WERI-Rb-1 (cell line): ENCODE measurements at regions not wholly inside any gene's neighbourhood (a gene's known extent, or its start where the extent isn't known, plus 50 kb on each side); places are given as distances from the start of the nearest gene placed in this dataset.
"Not testable (repeated sequence)": the region's sequence is repeated elsewhere in the genome, so short reads cannot be mapped to it uniquely, and the experiment has no call there.

ENCODE experiments used
- DNase-seq: peaks from one replicate; pipeline ENCODE4 v3.0.0-alpha.2; 2020
- H3K27ac ChIP-seq: fragments of 250-450 bp; sonication (Bioruptor Pico); 2 replicates; pipeline ENCODE4 v1.5.1; 2020; ENCODE audit warnings: mild to moderate bottlenecking, moderate library complexity
- H3K27me3 ChIP-seq: fragments of 250-450 bp; sonication (Bioruptor Pico); 2 replicates; pipeline ENCODE4 v1.5.1; 2021; ENCODE audit warnings: mild to moderate bottlenecking, low read depth, moderate library complexity; ENCODE audit not compliant: insufficient read depth, severe bottlenecking
- H3K36me3 ChIP-seq: fragments of 250-450 bp; sonication (Bioruptor Pico); 2 replicates; pipeline ENCODE4 v1.5.1; 2020; ENCODE audit warnings: mild to moderate bottlenecking, moderate library complexity
- H3K4me3 ChIP-seq: 2 replicates; pipeline ENCODE4 v1.5.1; 2011; ENCODE audit warnings: low read depth, mild to moderate bottlenecking, control low read depth, low read length
- H3K9me3 ChIP-seq: fragments of 250-450 bp; sonication (Bioruptor Pico); 2 replicates; pipeline ENCODE4 v1.5.1; 2021; ENCODE audit warnings: mild to moderate bottlenecking, moderate library complexity; ENCODE audit not compliant: severe bottlenecking
- TF ChIP-seq, protein P1 (sequence below): IDR thresholded peaks from 2 replicates; pipeline ENCODE4 v1.5.1; 2011; ENCODE audit warnings: low read depth, mild to moderate bottlenecking, control low read depth, inconsistent platforms, low read length

DNA sequence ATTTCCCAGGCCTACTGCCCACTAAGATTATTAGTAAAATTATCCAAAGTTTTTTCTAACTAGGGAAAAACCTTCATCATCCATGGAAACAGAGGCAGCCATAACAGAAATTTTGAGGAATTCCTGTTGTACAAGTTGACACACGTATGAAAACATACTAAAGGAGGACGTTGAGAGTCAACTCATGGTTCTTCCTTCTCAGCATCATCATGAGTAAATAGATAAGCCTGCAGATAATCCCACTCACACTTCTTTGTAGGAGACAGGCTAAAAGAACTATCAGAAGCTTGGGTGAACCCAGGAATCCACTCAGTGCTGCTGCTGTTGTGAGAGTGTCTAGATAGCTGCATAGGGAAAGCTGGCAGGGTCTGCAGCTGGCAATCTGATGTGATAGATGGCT lies 694.8 kb upstream of the NR2F2 start:
- DNase-seq, result no peak
- no peaks in the 10 kb centered on the region for H3K27me3 ChIP-seq
- H3K9me3 ChIP-seq, result no peaks in the 10 kb centered on the region
- no peak overlapping the region for H3K27ac ChIP-seq
- H3K4me3 ChIP-seq, result no peak overlapping the region
- TF ChIP-seq, protein P1, sequence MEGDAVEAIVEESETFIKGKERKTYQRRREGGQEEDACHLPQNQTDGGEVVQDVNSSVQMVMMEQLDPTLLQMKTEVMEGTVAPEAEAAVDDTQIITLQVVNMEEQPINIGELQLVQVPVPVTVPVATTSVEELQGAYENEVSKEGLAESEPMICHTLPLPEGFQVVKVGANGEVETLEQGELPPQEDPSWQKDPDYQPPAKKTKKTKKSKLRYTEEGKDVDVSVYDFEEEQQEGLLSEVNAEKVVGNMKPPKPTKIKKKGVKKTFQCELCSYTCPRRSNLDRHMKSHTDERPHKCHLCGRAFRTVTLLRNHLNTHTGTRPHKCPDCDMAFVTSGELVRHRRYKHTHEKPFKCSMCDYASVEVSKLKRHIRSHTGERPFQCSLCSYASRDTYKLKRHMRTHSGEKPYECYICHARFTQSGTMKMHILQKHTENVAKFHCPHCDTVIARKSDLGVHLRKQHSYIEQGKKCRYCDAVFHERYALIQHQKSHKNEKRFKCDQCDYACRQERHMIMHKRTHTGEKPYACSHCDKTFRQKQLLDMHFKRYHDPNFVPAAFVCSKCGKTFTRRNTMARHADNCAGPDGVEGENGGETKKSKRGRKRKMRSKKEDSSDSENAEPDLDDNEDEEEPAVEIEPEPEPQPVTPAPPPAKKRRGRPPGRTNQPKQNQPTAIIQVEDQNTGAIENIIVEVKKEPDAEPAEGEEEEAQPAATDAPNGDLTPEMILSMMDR, result no peak
- H3K36me3 ChIP-seq, result no peaks in the 10 kb centered on the region

DNA sequence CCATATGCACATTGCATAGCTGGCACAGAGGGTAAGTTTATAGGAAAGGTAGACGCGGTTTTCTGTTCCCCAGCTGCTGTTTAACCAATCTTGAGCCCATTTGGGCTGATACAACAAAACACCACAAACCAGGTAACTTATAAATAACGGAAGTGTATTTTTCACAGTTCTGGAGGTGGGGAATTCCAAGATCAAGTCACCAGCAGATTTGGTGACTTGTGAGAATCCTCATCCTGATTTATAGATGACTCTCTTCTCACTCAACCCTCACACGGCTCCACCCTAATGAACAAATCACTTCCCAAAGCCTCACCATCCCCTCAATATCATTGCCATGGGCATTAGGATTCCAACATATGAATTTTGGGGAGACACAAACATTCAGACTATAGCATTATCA lies 694.4 kb upstream of the NR2F2 start:
- Histone ChIP-seq H3K27ac (no peak overlapping the region), H3K36me3 (no peaks in the 10 kb centered on the region), H3K4me3 (no peak overlapping the region), H3K9me3 (no peaks in the 10 kb centered on the region), H3K27me3 (no peaks in the 10 kb centered on the region)
- no peak for DNase-seq
- TF ChIP-seq, protein P1, result no peak

DNA sequence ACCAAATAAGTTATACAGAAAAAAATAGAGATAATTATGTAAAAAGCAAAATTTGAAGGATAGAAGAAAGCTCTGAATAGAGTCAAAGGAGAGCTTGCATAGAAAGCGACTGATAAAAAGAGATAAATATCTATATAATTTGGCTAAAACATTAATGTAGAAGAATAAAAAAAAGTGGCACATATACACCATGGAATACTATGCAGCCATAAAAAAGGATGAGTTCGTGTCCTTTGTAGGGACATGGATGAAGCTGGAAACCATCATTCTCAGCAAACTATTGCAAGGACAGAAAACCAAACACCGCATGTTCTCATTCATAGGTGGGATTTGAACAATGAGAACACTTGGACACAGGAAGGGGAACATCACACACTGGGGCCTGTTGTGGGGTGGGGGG lies 693.3 kb upstream of the NR2F2 start:
- DNase-seq, H3K27ac ChIP-seq, H3K27me3 ChIP-seq, H3K36me3 ChIP-seq, H3K9me3 ChIP-seq, H3K4me3 ChIP-seq: not testable (repeated sequence)

DNA sequence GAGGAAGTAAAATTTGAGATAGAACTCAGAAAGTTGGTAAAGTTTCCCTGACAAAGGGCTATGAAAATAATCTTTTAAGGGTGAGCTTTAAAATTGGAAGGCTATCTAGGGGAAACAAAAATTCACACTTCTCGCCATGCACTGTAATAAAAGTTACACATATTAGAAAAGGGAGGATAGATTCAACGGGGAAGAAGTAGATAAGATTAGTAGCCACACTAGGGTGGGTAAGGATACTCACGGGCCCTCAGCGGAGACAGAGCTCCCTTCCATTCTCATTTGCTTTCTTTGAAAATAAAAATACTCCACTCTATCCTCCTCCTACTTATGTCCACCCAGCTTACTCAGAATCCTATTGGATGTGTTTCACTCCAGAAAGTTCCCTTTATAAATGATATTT lies 691.3 kb upstream of the NR2F2 start:
- no peak overlapping the region for H3K4me3 ChIP-seq
- H3K27ac ChIP-seq, result no peak overlapping the region
- DNase-seq, result no peak
- H3K27me3 ChIP-seq, result no peaks in the 10 kb centered on the region
- no peaks in the 10 kb centered on the region for H3K36me3 ChIP-seq
- H3K9me3 ChIP-seq, result no peaks in the 10 kb centered on the region
- TF ChIP-seq, protein P1, result no peak

DNA sequence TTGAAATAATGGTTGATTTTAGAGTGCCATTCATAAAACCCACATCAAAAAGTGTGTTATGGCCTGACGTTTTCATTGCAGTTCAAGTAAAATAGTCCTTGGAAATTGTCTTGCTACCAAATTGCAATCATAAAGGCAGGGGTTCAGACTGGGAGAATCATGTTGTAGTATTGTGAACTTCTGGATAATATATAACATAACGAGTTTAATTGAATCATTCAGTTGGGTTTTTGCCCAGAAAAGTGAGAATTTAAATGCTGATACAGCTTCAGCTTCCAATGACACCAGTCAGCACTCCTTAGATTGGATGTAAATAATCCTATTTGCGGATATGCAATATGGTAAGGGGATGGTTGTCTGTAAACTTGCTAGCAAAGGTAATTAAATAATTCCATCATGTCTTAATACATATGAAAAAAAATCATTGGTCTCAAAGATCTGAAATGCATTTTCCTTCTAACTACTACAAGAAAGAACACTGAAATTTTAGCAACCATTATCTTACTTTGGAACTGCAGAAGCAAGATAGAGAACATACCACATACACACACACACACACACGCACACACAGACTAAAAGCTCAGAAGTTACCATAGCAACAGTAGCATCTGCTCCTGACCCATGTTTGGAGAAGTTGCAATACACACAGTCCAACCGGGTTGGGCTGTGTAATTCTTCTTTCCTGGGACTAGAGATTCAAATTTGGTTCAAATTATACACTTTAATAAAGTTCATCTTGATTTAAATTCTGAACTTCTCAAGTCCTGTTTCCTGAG lies 686.2 kb upstream of the NR2F2 start:
- Histone ChIP-seq H3K36me3 (no peaks in the 10 kb centered on the region), H3K27me3 (no peaks in the 10 kb centered on the region), H3K27ac (no peak overlapping the region), H3K9me3 (no peaks in the 10 kb centered on the region), H3K4me3 (no peak overlapping the region)
- no peak for DNase-seq
- TF ChIP-seq, protein P1, result no peak

DNA sequence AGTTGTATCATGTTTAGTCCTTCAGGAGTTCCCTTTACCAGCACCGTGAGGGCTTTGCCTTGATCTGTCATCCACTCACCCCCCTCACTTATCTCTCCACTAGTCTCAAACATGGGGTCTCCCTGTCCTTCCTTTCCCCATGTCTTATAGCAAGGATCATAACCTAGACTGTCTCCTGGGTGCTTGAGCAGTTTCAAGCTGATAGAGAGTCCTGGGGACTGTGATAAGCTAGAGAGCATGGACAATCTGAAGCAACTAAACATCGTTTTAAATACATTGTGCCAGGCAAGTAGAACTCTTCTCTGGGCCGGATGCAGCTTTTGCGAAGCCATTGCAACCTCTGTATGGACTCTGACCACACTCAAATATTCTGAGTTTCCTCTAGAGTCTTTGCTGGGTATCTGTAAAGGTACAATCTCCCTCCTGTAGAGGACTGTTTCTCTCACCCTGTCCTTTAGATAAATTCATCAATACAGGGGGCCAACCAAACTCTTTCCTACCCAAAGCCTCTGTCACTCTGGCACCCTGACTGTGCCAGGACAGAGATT lies 684.6 kb upstream of the NR2F2 start:
- Histone ChIP-seq H3K27ac (no peak overlapping the region), H3K27me3 (no peaks in the 10 kb centered on the region), H3K4me3 (no peak overlapping the region), H3K9me3 (no peaks in the 10 kb centered on the region), H3K36me3 (no peaks in the 10 kb centered on the region)
- TF ChIP-seq, protein P1, result no peak
- DNase-seq, result no peak
